ENCODE measurements at regions not wholly inside any gene's neighbourhood (a gene's known extent, or its start where the extent isn't known, plus 50 kb on each side); places are given as distances from the start of the nearest gene placed in this dataset.

DNA sequence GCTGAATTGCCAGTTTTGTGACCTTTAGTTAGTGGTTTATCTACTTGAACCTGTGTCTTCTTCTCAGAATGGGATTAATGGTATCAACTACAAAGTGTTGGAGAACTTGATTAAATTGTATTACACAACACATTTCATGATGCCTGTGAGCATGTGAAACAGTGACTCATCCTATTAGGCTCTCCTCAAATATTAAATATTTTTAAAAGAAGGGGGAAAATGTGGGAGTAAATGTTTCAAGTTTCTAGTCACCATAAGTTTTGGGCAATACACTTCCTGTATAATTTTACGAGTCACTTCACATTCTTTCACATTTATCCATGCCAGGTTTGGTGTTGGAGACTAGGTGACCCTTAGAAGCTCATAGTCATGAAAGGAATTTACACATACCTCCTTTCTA lies 147.0 kb downstream of the HS3ST1 start:
- TF ChIP-seq POLR2A (IDR thresholded peaks at IDR 0.05) = no peak
- TF ChIP-seq, protein P1, sequence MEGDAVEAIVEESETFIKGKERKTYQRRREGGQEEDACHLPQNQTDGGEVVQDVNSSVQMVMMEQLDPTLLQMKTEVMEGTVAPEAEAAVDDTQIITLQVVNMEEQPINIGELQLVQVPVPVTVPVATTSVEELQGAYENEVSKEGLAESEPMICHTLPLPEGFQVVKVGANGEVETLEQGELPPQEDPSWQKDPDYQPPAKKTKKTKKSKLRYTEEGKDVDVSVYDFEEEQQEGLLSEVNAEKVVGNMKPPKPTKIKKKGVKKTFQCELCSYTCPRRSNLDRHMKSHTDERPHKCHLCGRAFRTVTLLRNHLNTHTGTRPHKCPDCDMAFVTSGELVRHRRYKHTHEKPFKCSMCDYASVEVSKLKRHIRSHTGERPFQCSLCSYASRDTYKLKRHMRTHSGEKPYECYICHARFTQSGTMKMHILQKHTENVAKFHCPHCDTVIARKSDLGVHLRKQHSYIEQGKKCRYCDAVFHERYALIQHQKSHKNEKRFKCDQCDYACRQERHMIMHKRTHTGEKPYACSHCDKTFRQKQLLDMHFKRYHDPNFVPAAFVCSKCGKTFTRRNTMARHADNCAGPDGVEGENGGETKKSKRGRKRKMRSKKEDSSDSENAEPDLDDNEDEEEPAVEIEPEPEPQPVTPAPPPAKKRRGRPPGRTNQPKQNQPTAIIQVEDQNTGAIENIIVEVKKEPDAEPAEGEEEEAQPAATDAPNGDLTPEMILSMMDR (IDR thresholded peaks at IDR 0.05) = no peak
